ENCODE measurements at regions not wholly inside any gene's neighbourhood (a gene's known extent, or its start where the extent isn't known, plus 50 kb on each side); places are given as distances from the start of the nearest gene placed in this dataset.

- DNase-seq (ENCODE audit: low read depth in 2 of 3, low spot score in 2 of 3) = no peak
Measured at GRCh38 chr6:20312606-20313005, 89.1 kb upstream of the E2F3 start.

DNA sequence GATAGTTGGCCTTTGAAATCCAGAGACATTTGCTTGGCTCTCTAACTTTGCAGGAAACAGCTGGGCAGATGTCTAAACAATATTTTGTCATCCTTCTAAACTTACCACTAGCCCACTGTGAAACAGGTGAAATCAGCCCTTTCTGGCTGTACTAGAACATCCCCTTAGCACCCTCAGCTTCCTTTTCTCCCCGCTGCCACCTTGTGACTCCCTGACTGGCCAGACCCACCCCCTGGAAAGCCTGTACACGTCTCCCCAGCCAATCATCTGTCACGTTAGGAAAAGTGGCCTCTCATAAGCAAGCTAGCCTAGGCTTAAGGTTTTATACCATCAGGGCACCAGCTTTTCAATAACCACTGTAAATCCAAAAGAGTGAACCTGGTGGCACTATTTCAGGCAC, 88.6 kb upstream of the E2F3 start:
- no peak for DNase-seq (ENCODE audit: low read depth in 2 of 3, low spot score in 2 of 3)

DNA sequence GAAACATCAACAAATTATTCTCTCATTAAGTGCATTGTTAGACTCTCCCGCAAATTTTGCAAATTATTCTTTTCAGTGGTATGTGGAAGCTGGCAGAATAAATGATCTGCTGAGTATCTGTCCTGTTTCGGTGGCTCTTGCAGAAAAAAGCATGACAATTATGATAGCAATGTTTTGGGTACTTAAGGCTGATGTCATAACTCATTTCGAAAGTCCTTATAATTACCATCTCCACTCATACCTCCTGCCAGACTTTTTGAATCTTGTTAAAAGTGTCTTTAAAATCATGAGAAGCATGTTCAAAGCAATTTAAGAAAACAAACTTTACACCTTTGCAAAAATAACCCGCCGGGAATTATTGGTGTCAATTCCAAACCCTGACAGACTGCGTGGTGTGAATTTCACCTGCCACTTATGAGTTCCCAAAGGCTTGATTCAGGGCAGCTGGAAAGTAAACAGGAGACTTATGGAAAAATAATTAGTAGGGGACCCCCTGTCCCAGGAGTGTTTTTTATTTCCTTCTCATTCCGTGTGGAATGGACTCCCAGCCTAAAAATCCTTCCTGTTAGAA, 87.6 kb upstream of the E2F3 start:
- DNase-seq (ENCODE audit: low read depth in 2 of 3, low spot score in 2 of 3) = no peak

DNA sequence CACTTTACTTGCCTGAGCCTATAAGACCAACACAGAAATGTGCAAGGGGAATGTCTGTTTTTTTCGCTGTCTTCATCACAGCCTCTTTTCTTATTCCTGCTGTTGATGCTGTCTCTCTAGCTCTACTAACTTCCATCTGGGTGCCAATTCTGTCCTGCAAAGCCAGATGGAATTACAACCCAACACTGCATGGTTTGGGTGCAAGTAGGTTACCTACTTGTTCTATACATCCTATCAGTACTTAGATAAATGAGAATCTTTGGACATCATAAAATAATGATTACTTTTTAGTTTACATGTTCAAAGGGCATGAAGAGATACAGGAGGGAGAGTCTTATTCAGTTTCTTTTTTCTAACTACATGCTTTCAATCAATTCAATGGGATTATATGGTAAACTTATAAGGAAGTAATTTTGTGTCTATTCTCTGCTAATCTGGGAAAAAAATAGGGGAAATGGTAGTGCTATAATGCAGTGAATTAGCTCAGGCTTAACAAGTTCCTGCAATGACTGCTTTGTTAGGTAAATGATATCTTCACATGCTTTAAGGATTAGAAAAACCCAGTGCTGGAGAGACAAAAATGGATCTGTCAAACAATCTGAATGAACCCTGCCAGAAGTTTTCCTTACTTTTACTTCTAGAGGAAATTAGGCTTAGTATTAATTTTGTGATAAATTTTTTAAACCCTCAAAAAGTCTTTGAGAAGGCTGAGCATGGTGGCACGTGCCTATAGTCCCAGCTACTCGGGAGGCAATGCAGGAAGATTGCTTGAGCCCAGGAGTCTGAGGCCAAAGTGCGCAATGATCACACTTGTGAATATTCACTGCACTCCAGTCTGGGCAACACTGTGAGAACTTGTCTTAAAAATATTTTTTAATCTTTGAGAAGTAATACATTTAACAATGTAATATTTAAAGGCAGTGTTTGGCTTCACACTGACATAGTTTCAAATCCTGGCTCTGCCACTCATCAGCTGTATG, 86.5 kb upstream of the E2F3 start:
- no peak for DNase-seq (ENCODE audit: low read depth in 2 of 3, low spot score in 2 of 3)

GRCh38 chr6:20317430-20317829, 84.2 kb upstream of the E2F3 start:
- DNase-seq (ENCODE audit: low read depth in 2 of 3, low spot score in 2 of 3) = no peak

- DNase-seq (ENCODE audit: low read depth in 2 of 3, low spot score in 2 of 3) = no peak
Measured at GRCh38 chr6:20318851-20319387, 82.8 kb upstream of the E2F3 start.

- peak; percentile 18 to 36 (median 19) for DNase-seq (ENCODE audit: low read depth in 2 of 3, low spot score in 2 of 3)
Measured at GRCh38 chr6:20319520-20320357, 81.9 kb upstream of the E2F3 start.

- no peak for DNase-seq (ENCODE audit: low read depth in 2 of 3, low spot score in 2 of 3)
Measured at GRCh38 chr6:20325641-20326421, 75.8 kb upstream of the E2F3 start.

- DNase-seq (ENCODE audit: low read depth in 2 of 3, low spot score in 2 of 3) = no peak
Measured at GRCh38 chr6:20326422-20326728, 75.3 kb upstream of the E2F3 start.

DNA sequence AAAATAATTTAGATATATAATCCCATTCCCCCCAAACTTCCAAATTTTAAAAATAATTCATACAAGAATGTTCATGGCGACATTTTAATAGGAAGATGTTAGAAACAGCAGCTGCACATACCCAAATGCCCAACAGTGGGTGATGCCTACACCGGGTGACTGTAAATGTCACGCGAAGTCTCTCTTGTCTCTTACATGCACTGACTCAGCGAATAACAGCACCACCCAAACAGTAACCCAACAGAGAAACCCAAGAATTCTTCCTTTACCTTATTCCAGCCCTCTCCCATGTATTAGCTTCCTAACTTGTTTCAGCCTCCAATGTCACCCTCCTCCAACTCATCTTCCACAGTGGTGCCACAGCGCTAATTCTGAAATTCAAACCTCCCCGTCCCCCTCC, 74.5 kb upstream of the E2F3 start:
- no peak for DNase-seq (ENCODE audit: low read depth in 2 of 3, low spot score in 2 of 3)

- no peak for DNase-seq (ENCODE audit: low read depth in 2 of 3, low spot score in 2 of 3)
Measured at GRCh38 chr6:20328266-20328923, 73.3 kb upstream of the E2F3 start.

GRCh38 chr6:20328924-20329300, 72.8 kb upstream of the E2F3 start:
- no peak for DNase-seq (ENCODE audit: low read depth in 2 of 3, low spot score in 2 of 3)

DNA sequence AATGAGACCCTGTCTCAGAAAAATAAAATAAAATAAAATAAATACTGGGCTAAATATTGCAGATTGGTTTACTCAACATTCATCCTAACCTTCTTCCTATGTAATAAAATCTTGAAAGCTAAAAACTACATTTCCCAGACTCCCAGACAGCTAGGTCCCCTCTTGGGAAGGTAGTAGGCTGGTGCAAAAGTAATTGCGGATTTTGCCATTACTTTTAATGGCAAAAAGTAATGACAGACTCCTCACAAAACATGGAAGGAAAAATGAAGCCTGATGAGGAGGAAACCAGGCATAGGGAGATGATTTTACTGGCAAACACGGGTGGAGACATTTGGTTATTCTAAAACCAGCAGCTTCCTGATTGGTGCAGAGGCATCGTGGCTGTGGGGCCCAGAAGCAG, 70.6 kb upstream of the E2F3 start:
- DNase-seq (ENCODE audit: low read depth in 2 of 3, low spot score in 2 of 3) = no peak

DNA sequence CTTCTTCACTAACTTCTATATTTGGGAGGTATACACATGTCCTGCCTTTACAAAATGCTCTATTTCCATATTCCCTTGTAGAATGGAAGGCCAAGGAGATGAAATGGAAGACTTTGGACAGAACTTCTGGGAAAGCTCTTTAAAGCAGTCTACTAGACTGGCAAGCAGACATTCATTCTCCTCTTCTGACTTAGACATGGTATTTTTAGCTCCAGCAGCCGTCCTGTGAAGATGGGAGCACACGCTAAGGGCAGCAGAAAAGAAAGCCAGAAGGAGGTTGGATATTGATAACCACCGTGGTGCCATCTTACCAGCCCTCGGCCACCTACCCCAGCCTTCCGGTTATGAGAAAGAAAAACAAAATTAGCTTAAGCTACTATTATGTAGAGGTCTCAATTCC, 70.1 kb upstream of the E2F3 start:
- no peak for DNase-seq (ENCODE audit: low read depth in 2 of 3, low spot score in 2 of 3)

DNA sequence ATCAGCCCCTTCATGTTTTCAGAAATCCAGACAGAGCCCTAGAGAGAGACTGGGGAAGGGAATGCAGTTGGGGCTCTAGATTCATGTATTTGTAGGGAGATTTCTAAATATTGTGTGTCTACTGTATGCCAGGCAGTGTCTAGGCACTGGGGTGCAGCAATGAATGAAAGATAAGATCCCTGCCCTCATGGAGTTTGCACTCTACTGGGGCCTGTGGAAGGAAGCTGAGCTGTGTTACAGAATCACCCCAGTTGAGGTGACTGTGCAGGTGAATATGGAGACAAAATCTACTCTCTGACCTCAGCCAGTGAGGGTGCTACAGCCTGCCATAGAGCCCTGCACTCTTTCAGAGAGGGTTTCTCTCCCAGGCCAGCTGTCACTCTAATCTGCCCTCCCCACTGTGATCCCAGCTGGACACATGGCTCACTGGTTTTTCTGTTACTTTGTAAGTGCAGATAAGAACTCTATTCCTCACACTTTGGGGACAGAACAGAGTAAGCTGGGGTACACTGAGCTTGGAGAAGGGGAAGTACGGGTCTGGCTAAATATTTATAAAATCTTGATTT, 69.2 kb upstream of the E2F3 start:
- no peak for DNase-seq (ENCODE audit: low read depth in 2 of 3, low spot score in 2 of 3)

DNA sequence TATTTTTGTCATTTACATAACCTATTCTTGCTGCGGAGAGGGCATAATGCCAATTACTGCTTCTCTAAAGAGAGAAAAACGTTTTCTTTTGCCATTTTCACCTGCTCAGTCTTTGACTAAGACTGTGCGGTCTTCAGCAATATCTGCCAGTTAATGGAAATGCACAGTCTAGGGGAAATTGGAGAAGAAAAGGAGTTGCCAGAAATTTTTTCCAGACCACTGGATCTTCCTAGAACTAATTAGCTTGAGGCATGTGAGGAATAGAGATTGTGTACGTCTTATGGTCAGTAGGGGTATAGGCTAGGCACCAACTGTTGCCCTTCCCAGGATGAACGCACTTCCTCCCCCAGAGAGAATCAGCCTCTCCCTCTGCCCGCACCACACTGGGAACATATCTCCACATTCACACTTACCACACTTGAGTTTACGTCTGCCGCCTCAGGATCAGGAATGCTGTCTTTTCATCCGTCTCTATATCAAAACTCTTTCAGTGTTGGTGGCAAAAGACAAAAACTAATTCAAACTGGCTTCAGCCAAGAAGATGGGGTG, 67.9 kb upstream of the E2F3 start:
- no peak for DNase-seq (ENCODE audit: low read depth in 2 of 3, low spot score in 2 of 3)

- DNase-seq (ENCODE audit: low read depth in 2 of 3, low spot score in 2 of 3) = no peak
Measured at GRCh38 chr6:20334334-20334733, 67.3 kb upstream of the E2F3 start.

DNA sequence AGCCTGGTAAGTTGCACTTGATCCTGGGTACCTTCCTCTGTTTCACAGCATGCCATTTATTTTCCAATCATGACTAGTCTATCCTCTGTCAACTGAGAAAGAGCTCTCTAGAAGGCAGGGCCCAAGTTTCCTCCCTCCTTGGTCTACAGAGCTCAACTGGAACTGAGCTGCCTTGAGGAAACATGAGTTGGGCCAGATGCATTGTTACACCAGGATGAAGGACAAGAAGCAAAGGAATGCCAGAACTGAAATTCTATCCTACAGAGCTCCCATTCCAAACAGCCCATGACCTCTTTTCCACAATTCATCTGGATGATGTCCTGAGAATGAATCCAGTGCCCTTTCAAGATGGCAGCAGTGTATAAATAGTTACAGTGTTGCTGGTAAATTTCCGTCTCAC, 66.7 kb upstream of the E2F3 start:
- no peak for DNase-seq (ENCODE audit: low read depth in 2 of 3, low spot score in 2 of 3)

DNA sequence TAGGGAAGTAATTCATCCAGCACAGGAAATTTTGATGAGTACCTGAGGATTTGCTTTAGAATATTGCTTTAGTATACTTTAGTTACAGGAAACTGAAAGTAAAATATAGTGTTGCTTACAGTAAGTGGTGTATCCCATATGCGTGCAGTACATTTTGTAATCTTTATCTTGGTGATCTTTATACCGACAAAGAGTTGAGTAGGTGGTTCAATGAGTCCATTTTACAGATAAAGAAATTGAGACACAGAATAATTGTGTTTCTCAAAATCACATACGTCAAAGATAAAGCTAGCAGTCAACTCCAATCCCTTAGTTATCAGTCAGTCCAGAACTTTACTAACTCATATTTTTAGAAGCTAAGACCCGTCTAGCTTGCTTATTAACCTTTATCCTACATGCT, 65.8 kb upstream of the E2F3 start:
- DNase-seq (ENCODE audit: low read depth in 2 of 3, low spot score in 2 of 3) = no peak

DNA sequence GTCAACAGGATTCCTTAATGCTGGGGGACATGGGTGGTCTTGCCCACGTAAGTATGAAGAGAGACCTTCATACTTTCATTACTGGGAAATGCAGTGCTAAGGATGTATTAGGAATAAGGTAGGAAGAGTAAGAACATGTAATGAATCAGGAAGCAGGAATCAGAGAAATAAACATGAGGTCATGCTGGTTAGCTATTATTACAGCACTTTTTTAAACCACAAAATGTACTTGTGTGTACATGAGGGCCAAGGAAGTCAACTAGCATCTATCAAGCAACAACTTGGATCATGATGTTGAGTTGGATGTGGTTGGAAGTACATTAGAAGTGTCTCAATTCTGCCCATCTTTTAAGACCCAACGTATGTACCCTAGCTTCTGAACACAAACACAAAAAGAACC, 63.5 kb upstream of the E2F3 start:
- no peak for DNase-seq (ENCODE audit: low read depth in 2 of 3, low spot score in 2 of 3)
